A549 (cell line): ENCODE measurements at regions not wholly inside any gene's neighbourhood (a gene's known extent, or its start where the extent isn't known, plus 50 kb on each side); places are given as distances from the start of the nearest gene placed in this dataset.

Experiments
- ATAC-seq, 2 experiments: fragments of 200-7000 bp in 1 of 2; fragments of >200 bp in 1 of 2; cut with Nextera tagmentation in 1 of 2; cut with Tn5 transposase in 1 of 2; 3 replicates each; pipeline versions ENCODE4 v1.8.0 to v1.9.1; 2018 to 2020; ENCODE audit warnings: mild to moderate bottlenecking in 1 of 2, moderate library complexity in 1 of 2
- CTCF ChIA-PET: fragments of 300-600 bp; sonication (Branson Sonifier 250); formaldehyde crosslinking; extraction: SDS; loops from one replicate; lab custom pipeline; 2021; ENCODE audit warnings: antibody characterized with exemption, inconsistent platforms; lab: Yijun Ruan, JAX
- POLR2A ChIA-PET: fragments of 350-600 bp; formaldehyde crosslinking; extraction: SDS; loops from one replicate; lab custom pipeline; 2021; ENCODE audit warnings: antibody characterized with exemption, inconsistent platforms; lab: Yijun Ruan, JAX
- DNase-seq, 2 experiments: peaks; one replicate each; pipeline versions ENCODE4 v3.0.0 to v3.0.0-alpha.2; 2011 to 2016; ENCODE audit warnings: low read depth in 1 of 2, low spot score in 1 of 2
- FAIRE-seq: peaks from 2 replicates; lab custom pipeline; 2011; peaks lifted over from hg19 to GRCh38; lab: Jason Lieb, UNC
- H3K27ac ChIP-seq, 2 experiments: fragments of >200 bp; sonication (Bioruptor Twin); formaldehyde crosslinking; 3 replicates each; pipeline ENCODE4 v1.5.1; 2016 to 2017
- H3K4me1 ChIP-seq: fragments of >200 bp; sonication (Bioruptor Twin); formaldehyde crosslinking; 3 replicates; pipeline ENCODE4 v1.6.1; 2016
- H3K4me2 ChIP-seq: fragments of >200 bp; sonication (Bioruptor Twin); formaldehyde crosslinking; 3 replicates; pipeline ENCODE4 v1.6.1; 2016
- H3K4me3 ChIP-seq: fragments of >200 bp; sonication (Bioruptor Twin); formaldehyde crosslinking; 3 replicates; pipeline ENCODE4 v1.5.1; 2016
- H3K9me3 ChIP-seq: fragments of >200 bp; sonication (Bioruptor Twin); formaldehyde crosslinking; 3 replicates; pipeline ENCODE4 v1.6.1; 2016
- CBX2 ChIP-seq: fragments of 200-600 bp; sonication (generic); IDR thresholded peaks from 2 replicates; pipeline ENCODE4 v1.6.1; 2016; ENCODE audit warnings: low read depth, mild to moderate bottlenecking, borderline replicate concordance
- CEBPB ChIP-seq, 2 experiments: fragments of >200 bp in 1 of 2; sonication (Bioruptor Twin) in 1 of 2; formaldehyde crosslinking in 1 of 2; IDR thresholded peaks; 2 replicates each; pipeline ENCODE4 v1.6.1; 2012 to 2016
- E2F6 ChIP-seq: IDR thresholded peaks from 2 replicates; pipeline ENCODE4 v1.6.1; 2012; ENCODE audit warnings: low read depth, borderline replicate concordance
- FOSL2 ChIP-seq, 2 experiments: fragments of 450-650 bp in 1 of 2; fragments of >200 bp in 1 of 2; sonication (Bioruptor Twin) in 1 of 2; formaldehyde crosslinking; IDR thresholded peaks; 2 replicates each; pipeline versions ENCODE4 v1.5.0 to v1.6.1; 2016 to 2020; ENCODE audit warnings: mild to moderate bottlenecking in 1 of 2, moderate library complexity in 1 of 2
- FOXS1 ChIP-seq: fragments of 250-450 bp; sonication (Bioruptor Pico); IDR thresholded peaks from 2 replicates; pipeline ENCODE4 v1.5.0; 2020; ENCODE audit warnings: mild to moderate bottlenecking, moderate library complexity
- GATA3 ChIP-seq: IDR thresholded peaks from 2 replicates; pipeline ENCODE4 v1.6.1; 2012; ENCODE audit warnings: borderline replicate concordance
- HDAC2 ChIP-seq: fragments of 200-600 bp; sonication (generic); IDR thresholded peaks from 2 replicates; pipeline ENCODE4 v1.6.1; 2016
- HES2 ChIP-seq: fragments of >200 bp; sonication (Bioruptor Twin); formaldehyde crosslinking; IDR thresholded peaks from 2 replicates; pipeline ENCODE4 v1.6.1; 2016
- HEYL ChIP-seq: fragments of 250-450 bp; sonication (Bioruptor Pico); IDR thresholded peaks from 2 replicates; pipeline ENCODE4 v1.8.0; 2021; ENCODE audit warnings: mild to moderate bottlenecking, moderate library complexity
- KDM1A ChIP-seq: fragments of 200-600 bp; sonication (generic); IDR thresholded peaks from 2 replicates; pipeline ENCODE4 v1.6.1; 2016; ENCODE audit warnings: low read depth, mild to moderate bottlenecking
- KDM5A ChIP-seq: fragments of 200-600 bp; sonication (generic); IDR thresholded peaks from 2 replicates; pipeline ENCODE4 v1.6.1; 2016; ENCODE audit warnings: antibody characterized with exemption, mild to moderate bottlenecking
- MAFK ChIP-seq: fragments of 450-650 bp; IDR thresholded peaks from 2 replicates; pipeline ENCODE4 v1.6.1; 2014; ENCODE audit not compliant: partially characterized antibody
- MYC ChIP-seq: IDR thresholded peaks from 2 replicates; pipeline ENCODE4 v1.6.1; 2012; ENCODE audit warnings: mild to moderate bottlenecking, inconsistent platforms, low read length, improper control_type of control experiment, borderline replicate concordance
- NFE2L2 ChIP-seq: fragments of 150-350 bp; conservative IDR thresholded peaks from 2 replicates; pipeline ENCODE4 v1.6.1; 2014; ENCODE audit warnings: low read length
- RAD21 ChIP-seq, 2 experiments: fragments of >200 bp in 1 of 2; sonication (Bioruptor Twin) in 1 of 2; formaldehyde crosslinking in 1 of 2; IDR thresholded peaks in 1 of 2; conservative IDR thresholded peaks in 1 of 2; 2 replicates in 1 of 2; 3 replicates in 1 of 2; pipeline ENCODE4 v1.6.1; 2012 to 2018; ENCODE audit warnings: inconsistent platforms in 1 of 2
- RARB ChIP-seq: fragments of 250-450 bp; sonication (Bioruptor Pico); IDR thresholded peaks from 2 replicates; pipeline ENCODE4 v1.8.0; 2021; ENCODE audit warnings: mild to moderate bottlenecking, moderate library complexity
- RNF2 ChIP-seq: fragments of 200-600 bp; sonication (generic); IDR thresholded peaks from 2 replicates; pipeline ENCODE4 v1.6.1; 2016; ENCODE audit warnings: low read depth, mild to moderate bottlenecking, antibody characterized with exemption, moderate library complexity, borderline replicate concordance
- ZC3H11A ChIP-seq: fragments of 450-650 bp; IDR thresholded peaks from 2 replicates; pipeline ENCODE4 v1.6.1; 2014; ENCODE audit warnings: antibody characterized with exemption, mild to moderate bottlenecking
- ZFP36 ChIP-seq: fragments of 450-650 bp; IDR thresholded peaks from 2 replicates; pipeline ENCODE4 v1.6.1; 2014; ENCODE audit warnings: borderline replicate concordance; ENCODE audit not compliant: partially characterized antibody
- ZSCAN20 ChIP-seq: fragments of 250-450 bp; sonication (Bioruptor Pico); IDR thresholded peaks from 2 replicates; pipeline ENCODE4 v1.8.0; 2022; ENCODE audit warnings: mild to moderate bottlenecking, moderate library complexity
- WGBS: methylation state at CpG from one replicate; pipeline ENCODE4 v1.1.6; 2017; ENCODE audit errors: missing lambda C conversion rate; 5-methylcytosine and 5-hydroxymethylcytosine counted together
- TF ChIP-seq, protein P1 (sequence below): fragments of >200 bp; sonication (Bioruptor Twin); formaldehyde crosslinking; IDR thresholded peaks from 3 replicates; pipeline ENCODE4 v1.6.1; 2016
- TF ChIP-seq, protein P2 (sequence below): fragments of 450-650 bp; IDR thresholded peaks from 2 replicates; pipeline ENCODE4 v1.6.1; 2014; ENCODE audit warnings: antibody characterized with exemption
- TF ChIP-seq, protein P3 (sequence below): fragments of 250-450 bp; sonication (Bioruptor Pico); IDR thresholded peaks from 2 replicates; pipeline ENCODE4 v1.5.0; 2021; ENCODE audit warnings: mild to moderate bottlenecking, moderate library complexity, borderline replicate concordance

GRCh38 chr7:21356616-21357015, 71.3 kb upstream of the SP4 start:
- no peak for TF ChIP-seq NFE2L2
- no peak for TF ChIP-seq HES2
- no peak for TF ChIP-seq MAFK
- TF ChIP-seq ZFP36: no peak
- no peak for TF ChIP-seq GATA3
- TF ChIP-seq KDM5A: no peak
- no peaks in the 10 kb centered on the region for H3K9me3 ChIP-seq
- ChIA-PET CTCF (no interaction called here), POLR2A (no interaction called here)
- H3K27ac ChIP-seq: no peak overlapping the region
- no peaks in the 10 kb centered on the region for H3K4me1 ChIP-seq
- no peak for DNase-seq
- ATAC-seq: no peak
- no peak overlapping the region for H3K4me2 ChIP-seq
- H3K4me3 ChIP-seq: no peak overlapping the region
- FAIRE-seq: no peak

DNA sequence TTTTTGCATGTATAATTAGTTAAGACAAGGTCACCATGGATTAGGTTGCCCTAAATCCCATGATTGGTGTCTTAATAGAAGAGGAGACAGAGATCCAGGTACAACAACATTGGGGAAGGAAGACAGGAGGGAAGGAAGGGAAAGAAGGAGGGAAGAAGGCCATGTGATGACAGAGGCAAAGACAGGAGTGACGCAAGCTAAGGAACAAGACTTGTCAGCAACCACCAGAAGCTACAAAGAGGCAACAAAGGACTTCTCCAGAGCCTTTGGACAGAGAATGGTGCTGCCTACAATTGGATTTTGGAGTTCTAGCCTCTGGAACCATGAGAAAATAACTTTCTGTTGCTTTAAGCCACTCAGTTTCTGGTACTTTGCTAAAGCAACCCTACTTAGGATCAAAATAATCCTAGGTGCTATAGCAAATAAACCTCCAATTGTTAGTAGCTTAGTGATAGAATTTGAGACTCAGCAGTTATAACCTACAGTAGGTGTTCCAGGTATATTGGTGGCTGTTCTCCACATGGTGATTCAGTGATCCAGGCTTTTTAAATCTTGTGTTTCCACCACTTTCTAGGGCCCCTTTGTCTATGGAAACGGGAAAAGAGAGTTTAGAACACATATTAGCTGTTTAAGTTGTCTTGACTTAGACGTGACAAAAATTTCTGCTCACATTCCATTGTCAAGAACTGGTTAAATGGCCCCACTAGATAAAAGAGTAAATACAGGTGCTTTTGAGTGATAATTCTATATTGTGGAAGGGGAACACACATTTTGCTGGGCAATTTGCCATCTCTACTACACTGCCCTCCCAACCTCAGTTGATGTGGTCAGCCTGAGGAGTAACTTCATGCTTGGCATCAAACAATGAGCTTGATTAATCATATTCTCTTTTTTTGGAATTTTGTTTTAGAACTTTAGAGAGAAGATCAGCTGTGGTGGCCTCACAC, 70.5 kb upstream of the SP4 start:
- Histone ChIP-seq H3K4me3 (no peak overlapping the region), H3K9me3 (no peaks in the 10 kb centered on the region), H3K4me1 (no peaks in the 10 kb centered on the region), H3K4me2 (no peak overlapping the region), H3K27ac (no peak overlapping the region)
- DNase-seq: no peak
- no peak for FAIRE-seq
- ChIA-PET CTCF (interaction anchor here (0.7 to 1.3 kb wide), 2 partner anchors 27 to 52 kb away, joined by 3 read pairs; no protein-coding TSS in a partner anchor), POLR2A (no interaction called here)
- no peak for ATAC-seq
- 24% methylated on average over 3 of the region's 3 CpGs for WGBS
- TF ChIP-seq FOSL2 (IDR thresholded peaks at IDR 0.05) (no peak), FOSL2 (CRISPR knock-in tag; IDR thresholded peaks at IDR 0.05) (no peak), ZC3H11A (no peak), MAFK (no peak), RNF2 (no peak), RARB (CRISPR knock-in tag) (no peak), FOXS1 (no peak), HES2 (no peak)
- TF ChIP-seq, protein P1, sequence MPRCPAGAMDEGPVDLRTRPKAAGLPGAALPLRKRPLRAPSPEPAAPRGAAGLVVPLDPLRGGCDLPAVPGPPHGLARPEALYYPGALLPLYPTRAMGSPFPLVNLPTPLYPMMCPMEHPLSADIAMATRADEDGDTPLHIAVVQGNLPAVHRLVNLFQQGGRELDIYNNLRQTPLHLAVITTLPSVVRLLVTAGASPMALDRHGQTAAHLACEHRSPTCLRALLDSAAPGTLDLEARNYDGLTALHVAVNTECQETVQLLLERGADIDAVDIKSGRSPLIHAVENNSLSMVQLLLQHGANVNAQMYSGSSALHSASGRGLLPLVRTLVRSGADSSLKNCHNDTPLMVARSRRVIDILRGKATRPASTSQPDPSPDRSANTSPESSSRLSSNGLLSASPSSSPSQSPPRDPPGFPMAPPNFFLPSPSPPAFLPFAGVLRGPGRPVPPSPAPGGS: no peak
- TF ChIP-seq, protein P2, sequence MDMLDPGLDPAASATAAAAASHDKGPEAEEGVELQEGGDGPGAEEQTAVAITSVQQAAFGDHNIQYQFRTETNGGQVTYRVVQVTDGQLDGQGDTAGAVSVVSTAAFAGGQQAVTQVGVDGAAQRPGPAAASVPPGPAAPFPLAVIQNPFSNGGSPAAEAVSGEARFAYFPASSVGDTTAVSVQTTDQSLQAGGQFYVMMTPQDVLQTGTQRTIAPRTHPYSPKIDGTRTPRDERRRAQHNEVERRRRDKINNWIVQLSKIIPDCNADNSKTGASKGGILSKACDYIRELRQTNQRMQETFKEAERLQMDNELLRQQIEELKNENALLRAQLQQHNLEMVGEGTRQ: no peak

DNA sequence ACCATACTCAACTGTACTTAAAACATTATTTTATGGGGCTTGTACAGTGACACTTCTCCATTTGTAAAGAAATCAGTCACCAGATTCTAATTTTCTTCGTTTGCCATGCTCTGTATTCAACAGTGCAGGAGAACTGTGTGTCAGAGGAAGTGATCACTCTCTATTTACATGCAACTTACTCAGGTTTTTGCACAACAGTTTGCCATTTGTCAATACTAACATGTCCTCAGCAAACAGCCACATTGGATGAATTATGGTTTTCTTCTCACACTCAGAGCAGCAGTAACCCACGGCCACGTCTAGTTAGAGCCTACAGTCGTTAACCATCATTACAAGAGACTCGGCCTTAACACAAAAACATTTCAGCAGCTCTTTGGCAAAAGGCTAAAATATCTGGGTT, 69.2 kb upstream of the SP4 start:
- no peak for ATAC-seq
- no peak overlapping the region for H3K27ac ChIP-seq
- CTCF ChIA-PET: interaction anchor here (1.0 to 1.3 kb wide), 2 partner anchors 10 to 26 kb away, joined by 3 read pairs; no protein-coding TSS in a partner anchor
- TF ChIP-seq CEBPB (IDR thresholded peaks at IDR 0.05) (no peak), HEYL (no peak), KDM1A (no peak), ZSCAN20 (CRISPR knock-in tag) (no peak), HDAC2 (no peak), CBX2 (no peak), MYC (no peak), ZC3H11A (no peak), RAD21 (conservative IDR thresholded peaks at IDR 0.05 in 1 of 2, IDR thresholded peaks at IDR 0.05 in 1 of 2) (no peak), RNF2 (no peak), E2F6 (no peak), KDM5A (no peak)
- TF ChIP-seq, protein P3, sequence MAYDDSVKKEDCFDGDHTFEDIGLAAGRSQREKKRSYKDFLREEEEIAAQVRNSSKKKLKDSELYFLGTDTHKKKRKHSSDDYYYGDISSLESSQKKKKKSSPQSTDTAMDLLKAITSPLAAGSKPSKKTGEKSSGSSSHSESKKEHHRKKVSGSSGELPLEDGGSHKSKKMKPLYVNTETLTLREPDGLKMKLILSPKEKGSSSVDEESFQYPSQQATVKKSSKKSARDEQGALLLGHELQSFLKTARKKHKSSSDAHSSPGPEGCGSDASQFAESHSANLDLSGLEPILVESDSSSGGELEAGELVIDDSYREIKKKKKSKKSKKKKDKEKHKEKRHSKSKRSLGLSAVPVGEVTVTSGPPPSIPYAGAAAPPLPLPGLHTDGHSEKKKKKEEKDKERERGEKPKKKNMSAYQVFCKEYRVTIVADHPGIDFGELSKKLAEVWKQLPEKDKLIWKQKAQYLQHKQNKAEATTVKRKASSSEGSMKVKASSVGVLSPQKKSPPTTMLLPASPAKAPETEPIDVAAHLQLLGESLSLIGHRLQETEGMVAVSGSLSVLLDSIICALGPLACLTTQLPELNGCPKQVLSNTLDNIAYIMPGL (CRISPR knock-in tag): no peak
- TF ChIP-seq, all 56 proteins: peak for 0
- no peak overlapping the region for H3K4me2 ChIP-seq
- H3K4me3 ChIP-seq: no peak overlapping the region
- WGBS: 16% methylated on average over 5 of the region's 5 CpGs
- no peaks in the 10 kb centered on the region for H3K4me1 ChIP-seq
- POLR2A ChIA-PET: no interaction called here
- DNase-seq: no peak
- FAIRE-seq: no peak
- no peaks in the 10 kb centered on the region for H3K9me3 ChIP-seq
